H1 (cell line): ENCODE measurements at regions not wholly inside any gene's neighbourhood (a gene's known extent, or its start where the extent isn't known, plus 50 kb on each side); places are given as distances from the start of the nearest gene placed in this dataset.

ENCODE experiments used
- CTCF ChIA-PET: fragments of 300-600 bp; sonication (Branson Sonifier 250); formaldehyde crosslinking; loops from one replicate; lab custom pipeline; 2021; ENCODE audit not compliant: partially characterized antibody; lab: Charles Lee
- POLR2A ChIA-PET: fragments of 300-600 bp; sonication (Branson Sonifier 250); formaldehyde crosslinking; loops from one replicate; lab custom pipeline; 2021; ENCODE audit warnings: inconsistent platforms; ENCODE audit not compliant: partially characterized antibody; lab: Charles Lee
- DNase-seq, 2 experiments: peaks; one replicate each; pipeline versions ENCODE4 v3.0.0 to v3.0.0-alpha.2; 2010 to 2022; ENCODE audit warnings: low spot score in 2 of 2, low read depth in 1 of 2, mixed read lengths in 1 of 2
- FAIRE-seq: peaks from 2 replicates; lab custom pipeline; 2011; peaks lifted over from hg19 to GRCh38; lab: Jason Lieb, UNC
- H2AFZ ChIP-seq: 2 replicates; pipeline ENCODE4 v1.8.1; 2012; ENCODE audit warnings: low read length, inconsistent platforms
- H2AK5ac ChIP-seq: 2 replicates; pipeline ENCODE4 v1.6.1; 2013; ENCODE audit warnings: low read depth, low read length
- H2BK120ac ChIP-seq: replicated peaks from 2 replicates; pipeline ENCODE3; 2013; ENCODE audit warnings: low read depth, low read length, inconsistent platforms
- H2BK12ac ChIP-seq: 2 replicates; pipeline ENCODE4 v1.6.1; 2013; ENCODE audit warnings: low read depth, low read length
- H2BK15ac ChIP-seq: 2 replicates; pipeline ENCODE4 v1.6.1; 2013; ENCODE audit warnings: low read length
- H2BK20ac ChIP-seq: 2 replicates; pipeline ENCODE4 v1.6.1; 2013; ENCODE audit warnings: low read length
- H2BK5ac ChIP-seq: 2 replicates; pipeline ENCODE4 v1.6.1; 2013; ENCODE audit warnings: low read depth, low read length
- H3K14ac ChIP-seq: 2 replicates; pipeline ENCODE4 v1.6.1; 2013; ENCODE audit warnings: inconsistent platforms; ENCODE audit not compliant: insufficient read length
- H3K18ac ChIP-seq: 2 replicates; pipeline ENCODE4 v1.6.1; 2013; ENCODE audit warnings: low read length; ENCODE audit errors: extremely low read depth
- H3K23ac ChIP-seq: 2 replicates; pipeline ENCODE4 v1.6.1; 2013; ENCODE audit warnings: inconsistent platforms; ENCODE audit not compliant: insufficient read length
- H3K23me2 ChIP-seq: 2 replicates; pipeline ENCODE4 v1.6.1; 2013; ENCODE audit warnings: low read depth, low read length
- H3K27ac ChIP-seq: 2 replicates; pipeline ENCODE4 v1.6.1; 2011; ENCODE audit warnings: low read depth, low read length, inconsistent platforms
- H3K27me3 ChIP-seq, 4 experiments: replicated peaks in 1 of 4; 1 replicate in 1 of 4; 2 replicates in 3 of 4; pipeline versions ENCODE4 v1.6.1 to v1.8.1; 2011 to 2013; ENCODE audit warnings: low read length in 3 of 4, mild to moderate bottlenecking in 3 of 4, inconsistent platforms in 2 of 4, mixed read lengths in 2 of 4, moderate library complexity in 1 of 4; ENCODE audit not compliant: control insufficient read depth in 3 of 4, insufficient read depth in 3 of 4; ENCODE audit errors: extremely low read depth in 1 of 4
- H3K36me3 ChIP-seq, 4 experiments: 2 replicates each; pipeline versions ENCODE4 v1.6.1 to v1.8.1; 2011 to 2013; ENCODE audit warnings: mild to moderate bottlenecking in 4 of 4, low read length in 3 of 4, moderate library complexity in 2 of 4, control low read depth in 1 of 4, inconsistent platforms in 1 of 4; ENCODE audit not compliant: insufficient read depth in 4 of 4, control insufficient read depth in 2 of 4
- H3K4ac ChIP-seq: replicated peaks from 2 replicates; pipeline ENCODE3; 2013; ENCODE audit warnings: low read length, low read depth, mixed read lengths, inconsistent platforms; ENCODE audit not compliant: insufficient read length
- H3K4me1 ChIP-seq, 4 experiments: replicated peaks in 1 of 4; 1 replicate in 1 of 4; 2 replicates in 3 of 4; pipeline versions ENCODE4 v1.6.1 to v1.8.1; 2011 to 2013; ENCODE audit warnings: low read length in 3 of 4, inconsistent platforms in 2 of 4, mixed read lengths in 1 of 4; ENCODE audit not compliant: insufficient read depth in 4 of 4, control insufficient read depth in 3 of 4
- H3K4me2 ChIP-seq, 2 experiments: 2 replicates each; pipeline versions ENCODE4 v1.6.1 to v1.8.1; 2011 to 2013; ENCODE audit warnings: low read depth in 2 of 2, low read length in 2 of 2, control low read depth in 1 of 2, inconsistent platforms in 1 of 2, mild to moderate bottlenecking in 1 of 2; ENCODE audit not compliant: insufficient read depth in 1 of 2
- H3K4me3 ChIP-seq, 4 experiments: fragments of 200-600, 300-600 bp in 1 of 4; sonication (generic), shearing (Covaris generic), sonication (Bioruptor Twin) in 1 of 4; 2 replicates each; pipeline versions ENCODE4 v1.5.1 to v1.8.1; 2011 to 2016; ENCODE audit warnings: low read length in 4 of 4, low read depth in 3 of 4, control low read depth in 2 of 4, inconsistent platforms in 2 of 4, mild to moderate bottlenecking in 2 of 4, mixed read lengths in 1 of 4, moderate library complexity in 1 of 4; ENCODE audit not compliant: insufficient read depth in 2 of 4; ENCODE audit errors: extremely low read depth in 1 of 4
- H3K56ac ChIP-seq: replicated peaks from 2 replicates; pipeline ENCODE3; 2013; ENCODE audit warnings: low read depth, mild to moderate bottlenecking, mixed read lengths, low read length, inconsistent platforms; ENCODE audit not compliant: insufficient read length
- H3K79me1 ChIP-seq: 2 replicates; pipeline ENCODE4 v1.6.1; 2013; ENCODE audit warnings: low read depth, low read length, control low read depth
- H3K79me2 ChIP-seq, 2 experiments: 2 replicates each; pipeline versions ENCODE4 v1.6.1 to v1.8.1; 2012 to 2013; ENCODE audit warnings: low read length in 2 of 2, mild to moderate bottlenecking in 2 of 2, inconsistent platforms in 1 of 2; ENCODE audit not compliant: insufficient read depth in 2 of 2, control insufficient read depth in 1 of 2
- H3K9ac ChIP-seq, 4 experiments: replicated peaks in 1 of 4; 1 replicate in 1 of 4; 2 replicates in 3 of 4; pipeline versions ENCODE4 v1.6.1 to v1.8.1; 2011 to 2013; ENCODE audit warnings: low read depth in 3 of 4, low read length in 3 of 4, control low read depth in 2 of 4, mild to moderate bottlenecking in 2 of 4, moderate library complexity in 2 of 4, inconsistent platforms in 1 of 4; ENCODE audit errors: extremely low read depth in 1 of 4
- H3K9me3 ChIP-seq, 2 experiments: 2 replicates each; pipeline versions ENCODE4 v1.6.1 to v1.8.1; 2012 to 2013; ENCODE audit warnings: mild to moderate bottlenecking in 2 of 2, moderate library complexity in 2 of 2, control low read depth in 1 of 2, inconsistent platforms in 1 of 2, low read depth in 1 of 2, low read length in 1 of 2, mixed read lengths in 1 of 2; ENCODE audit not compliant: insufficient read depth in 2 of 2
- H4K20me1 ChIP-seq, 2 experiments: replicated peaks in 1 of 2; 2 replicates each; pipeline versions ENCODE3 to v1.8.1; 2011 to 2013; ENCODE audit warnings: inconsistent platforms in 2 of 2, low read length in 2 of 2, mild to moderate bottlenecking in 1 of 2; ENCODE audit not compliant: insufficient read depth in 2 of 2, control insufficient read depth in 1 of 2
- H4K5ac ChIP-seq: 2 replicates; pipeline ENCODE4 v1.6.1; 2013; ENCODE audit warnings: low read length, low read depth, mixed read lengths, inconsistent platforms; ENCODE audit not compliant: insufficient read length
- H4K8ac ChIP-seq: 2 replicates; pipeline ENCODE4 v1.8.0; 2013; ENCODE audit warnings: mild to moderate bottlenecking, moderate library complexity, low read length, inconsistent platforms; ENCODE audit not compliant: insufficient read depth; ENCODE audit errors: extremely low read depth
- H4K91ac ChIP-seq: replicated peaks from 2 replicates; pipeline ENCODE3; 2013; ENCODE audit warnings: low read length, mixed read lengths, inconsistent platforms; ENCODE audit not compliant: insufficient read length
- CHD1 ChIP-seq: IDR thresholded peaks from 2 replicates; pipeline ENCODE4 v1.6.1; 2012; ENCODE audit warnings: low read depth, low read length, improper control_type of control experiment
- GABPA ChIP-seq: IDR thresholded peaks from 2 replicates; pipeline ENCODE4 v1.6.1; 2011; ENCODE audit warnings: mild to moderate bottlenecking, low read length, moderate library complexity, borderline replicate concordance; ENCODE audit not compliant: insufficient read depth
- GTF2F1 ChIP-seq: IDR thresholded peaks from 2 replicates; pipeline ENCODE4 v1.6.1; 2012; ENCODE audit warnings: low read depth, low read length, improper control_type of control experiment, borderline replicate concordance
- KDM1A ChIP-seq: fragments of 200-600, 300-600 bp; sonication (generic); IDR thresholded peaks from 2 replicates; pipeline ENCODE4 v1.7.1; 2016; ENCODE audit warnings: mild to moderate bottlenecking, low read length, borderline replicate concordance
- POLR2A ChIP-seq, 2 experiments: IDR thresholded peaks; 1 replicate in 1 of 2; 2 replicates in 1 of 2; pipeline ENCODE4 v1.6.1; 2011; ENCODE audit warnings: low read depth in 2 of 2, low read length in 2 of 2, mild to moderate bottlenecking in 2 of 2; ENCODE audit errors: control extremely low read depth in 1 of 2
- RBBP5 ChIP-seq: IDR thresholded peaks from 2 replicates; pipeline ENCODE4 v1.7.1; 2012; ENCODE audit warnings: low read depth, mild to moderate bottlenecking, inconsistent platforms, low read length, moderate library complexity, borderline replicate concordance
- SP1 ChIP-seq: IDR thresholded peaks from 2 replicates; pipeline ENCODE4 v1.6.1; 2011; ENCODE audit warnings: low read depth, low read length
- SP2 ChIP-seq: IDR thresholded peaks from 2 replicates; pipeline ENCODE4 v1.6.1; 2012; ENCODE audit warnings: mild to moderate bottlenecking, low read length, inconsistent platforms
- TAF7 ChIP-seq: optimal IDR thresholded peaks from 2 replicates; pipeline ENCODE3; 2011; ENCODE audit warnings: low read depth, mild to moderate bottlenecking, inconsistent platforms, low read length, moderate library complexity, borderline replicate concordance
- TCF12 ChIP-seq: IDR thresholded peaks from 2 replicates; pipeline ENCODE4 v1.6.1; 2011; ENCODE audit warnings: low read depth, mild to moderate bottlenecking, low read length
- TEAD4 ChIP-seq: IDR thresholded peaks from 2 replicates; pipeline ENCODE4 v1.6.1; 2012; ENCODE audit warnings: low read depth, low read length, inconsistent platforms, mixed read lengths
- ZNF274 ChIP-seq: IDR thresholded peaks from 2 replicates; pipeline ENCODE4 v1.7.0; 2012; ENCODE audit warnings: low read length, borderline replicate concordance; ENCODE audit errors: extremely low read depth
- WGBS, 2 experiments: shearing (Covaris generic) in 1 of 2; methylation state at CpG; one replicate each; pipeline versions ENCODE4 v1.1.6 to v1.1.7; 2013 to 2015; ENCODE audit warnings: low lambda C conversion rate in 2 of 2, mixed read lengths in 2 of 2, inconsistent platforms in 1 of 2, low coverage in 1 of 2, missing lambda C conversion rate in 1 of 2; ENCODE audit not compliant: insufficient replicate concordance in 2 of 2, insufficient coverage in 1 of 2, insufficient read length in 1 of 2; ENCODE audit errors: extremely low coverage in 1 of 2, missing lambda C conversion rate in 1 of 2; 5-methylcytosine and 5-hydroxymethylcytosine counted together

- Histone ChIP-seq H4K8ac (no peak overlapping the region), H3K79me1 (no peaks in the 10 kb centered on the region), H3K9me3 (peaks cover 0 to 3% of the 10 kb centered on the region in 2 experiments; a peak in 1 of 4 replicates), H4K91ac (no peak overlapping the region), H3K4me1 (no peaks in the 10 kb centered on the region), H2BK20ac (no peak overlapping the region), H3K27ac (no peak overlapping the region), H2AK5ac (no peak overlapping the region), H4K5ac (no peak overlapping the region), H3K14ac (no peak overlapping the region), H3K18ac (no peak overlapping the region), H3K56ac (no peak overlapping the region), H3K36me3 (no peaks in the 10 kb centered on the region), H2BK120ac (no peak overlapping the region), H3K4me2 (no peak overlapping the region), H2BK12ac (no peak overlapping the region), H3K27me3 (no peaks in the 10 kb centered on the region), H2BK5ac (no peak overlapping the region), H4K20me1 (no peaks in the 10 kb centered on the region), H3K23ac (no peak overlapping the region), H3K9ac (no peak overlapping the region), H2AFZ (no peak overlapping the region), H3K79me2 (no peaks in the 10 kb centered on the region), H3K4me3 (no peak overlapping the region), H3K23me2 (no peaks in the 10 kb centered on the region), H2BK15ac (no peak overlapping the region), H3K4ac (no peak overlapping the region)
- POLR2A ChIA-PET, result no interaction called here
- CTCF ChIA-PET, result interaction anchor here (0.7 to 1.2 kb wide), 2 partner anchors 14 to 105 kb away, joined by 3 to 4 read pairs; no protein-coding TSS in a partner anchor
- DNase-seq, result no peak
- 84% methylated on average over 7 of the region's 7 CpGs; no CpG with 5 or more reads in 1 of the 2 experiments for WGBS, 2 experiments
- FAIRE-seq, result no peak
- TF ChIP-seq KDM1A (no peak), GTF2F1 (no peak), POLR2A (IDR thresholded peaks at IDR 0.05; ENCODE audit: control extremely low read depth in 1 of 2, low read depth in 2 of 2, low read length in 2 of 2) (no peak), SP1 (no peak), GABPA (no peak), SP2 (no peak), TAF7 (no peak), RBBP5 (no peak), TCF12 (no peak), ZNF274 (no peak), TEAD4 (no peak), CHD1 (no peak)
Measured at GRCh38 chr12:76263696-76264095, 84.5 kb downstream of the BBS10 start.
